ENCODE measurements at regions not wholly inside any gene's neighbourhood (a gene's known extent, or its start where the extent isn't known, plus 50 kb on each side); places are given as distances from the start of the nearest gene placed in this dataset.

- TF ChIP-seq SAP30 (IDR thresholded peaks at IDR 0.05; ENCODE audit: insufficient read depth, insufficient replicate concordance, low read length): no peak
- no peak for TF ChIP-seq MAFK (IDR thresholded peaks at IDR 0.05; ENCODE audit: low read depth, low read length)
- TF ChIP-seq CEBPB (IDR thresholded peaks at IDR 0.05; ENCODE audit: low read depth, low read length): no peak
- 0 out of 2 replicates have a peak, but pooled peaks have one; percentile 5 for TF ChIP-seq JUND (IDR thresholded peaks at IDR 0.05; ENCODE audit: low read length)
These were observed 470.2 kb downstream of the TXNL1 start (continued) for GRCh38 chr18:56168049-56168781.

All from H1 (cell line).